Spleen (tissue), 7 donors: ENCODE measurements at regions not wholly inside any gene's neighbourhood (a gene's known extent, or its start where the extent isn't known, plus 50 kb on each side); places are given as distances from the start of the nearest gene placed in this dataset.

Experiments used
- CTCF ChIP-seq, 11 experiments: fragments of 200-600 bp in 7 of 11; fragments of 450-650 bp in 4 of 11; sonication (generic) in 4 of 11; IDR thresholded peaks in 8 of 11; conservative IDR thresholded peaks in 3 of 11; 1 replicate in 7 of 11; 2 replicates in 4 of 11; pipeline versions ENCODE4 v1.4.0 to v1.8.0; 2016 to 2021; ENCODE audit warnings: antibody characterized with exemption in 11 of 11, inconsistent platforms in 4 of 11, mild to moderate bottlenecking in 1 of 11
- POLR2A ChIP-seq, 3 donors: fragments of 450-650 bp; IDR thresholded peaks; one replicate each; pipeline ENCODE4 v1.5.1; 2017; ENCODE audit warnings: antibody characterized with exemption in 3 of 3, mild to moderate bottlenecking in 1 of 3
- POLR2AphosphoS5 ChIP-seq, 3 donors: sonication (generic); formaldehyde crosslinking; IDR thresholded peaks; one replicate each; pipeline ENCODE4 v1.5.1; 2017; ENCODE audit warnings: antibody characterized with exemption in 3 of 3
- donor health status: DM: no; HTN: no; CAD: no; lungs with moderate emphysema.
- donor health status: DM: no; HTN: no; CAD: no.
- donor health status: DM: no; HTN: no; CAD: no.

- TF ChIP-seq POLR2A (IDR thresholded peaks at IDR 0.05) = no peak
- TF ChIP-seq CTCF (IDR thresholded peaks at IDR 0.05 in 8 of 11, conservative IDR thresholded peaks at IDR 0.05 in 3 of 11) = no peak
- TF ChIP-seq POLR2AphosphoS5 (IDR thresholded peaks at IDR 0.05) = no peak
Observed at GRCh38 chr21:27818847-27819246, 852.0 kb upstream of the ADAMTS5 start.
